NCI-H1694 treated with DMSO at 0.1 percent for 48 hours (cell line): ENCODE measurements at regions not wholly inside any gene's neighbourhood (a gene's known extent, or its start where the extent isn't known, plus 50 kb on each side); places are given as distances from the start of the nearest gene placed in this dataset.

Experiments
- DNase-seq: peaks from one replicate; lab custom pipeline; 2025; lab: John Stamatoyannopoulos, UW

DNA sequence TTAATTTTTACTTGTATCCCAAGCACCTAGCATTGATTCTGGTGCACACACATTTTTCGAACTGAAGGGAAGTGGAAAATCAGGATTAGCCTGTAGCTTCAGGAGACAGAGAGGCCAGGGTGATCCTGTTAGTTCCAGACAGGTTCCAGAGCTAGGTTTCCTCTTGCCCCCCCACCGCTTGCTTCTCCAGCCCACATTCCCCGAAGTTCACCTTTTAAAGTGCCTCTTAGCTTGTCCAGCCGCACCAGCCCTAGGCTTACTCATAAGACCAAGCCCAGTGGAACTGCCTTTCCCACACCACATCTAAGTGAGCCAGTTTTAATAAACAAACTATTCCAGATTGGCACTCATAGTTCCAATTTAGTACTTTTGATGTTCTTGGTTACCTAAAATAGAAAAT, 898.6 kb upstream of the KLHL29 start:
- DNase-seq = no peak

GRCh38 chr2:22487036-22487435, 897.9 kb upstream of the KLHL29 start:
- DNase-seq = no peak

DNA sequence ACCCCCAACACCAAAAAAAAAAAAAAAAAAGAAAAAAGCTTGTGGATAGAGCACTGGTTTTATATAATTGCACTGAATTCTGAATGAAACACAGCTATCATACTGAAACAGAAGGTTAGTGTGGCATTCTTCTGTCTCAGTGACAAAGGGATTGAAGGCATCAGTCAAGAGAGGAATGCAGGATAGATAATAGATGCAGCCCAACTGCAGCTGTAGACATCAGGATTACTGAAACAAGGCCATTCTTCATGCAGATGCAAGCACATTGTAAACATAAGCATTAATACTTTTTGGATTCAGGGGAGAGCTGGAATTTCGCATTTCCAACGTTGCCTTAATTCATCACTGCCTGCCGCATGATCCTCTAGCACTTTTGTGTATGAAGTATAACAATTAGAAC, 897.4 kb upstream of the KLHL29 start:
- no peak for DNase-seq

- no peak for DNase-seq
Measured at GRCh38 chr2:22491442-22491841, 893.5 kb upstream of the KLHL29 start.

DNA sequence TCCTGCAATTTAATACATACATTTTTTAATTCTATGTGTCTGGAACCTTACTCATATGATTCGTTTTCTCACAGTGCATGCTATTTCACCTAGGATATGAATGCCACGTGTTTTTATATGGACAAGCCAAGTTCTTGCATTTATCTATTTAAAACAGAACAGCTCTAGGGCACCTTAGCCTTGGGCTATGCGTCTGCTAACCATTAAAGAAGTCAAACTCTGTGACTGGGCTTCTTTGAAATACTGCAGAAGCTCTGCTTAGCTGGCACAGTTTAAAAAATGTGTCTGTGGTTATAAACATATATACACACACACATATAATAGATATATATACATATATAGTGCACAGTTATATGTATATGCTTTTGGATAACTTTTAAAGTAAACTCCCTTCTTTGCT, 890.8 kb upstream of the KLHL29 start:
- DNase-seq = no peak

DNA sequence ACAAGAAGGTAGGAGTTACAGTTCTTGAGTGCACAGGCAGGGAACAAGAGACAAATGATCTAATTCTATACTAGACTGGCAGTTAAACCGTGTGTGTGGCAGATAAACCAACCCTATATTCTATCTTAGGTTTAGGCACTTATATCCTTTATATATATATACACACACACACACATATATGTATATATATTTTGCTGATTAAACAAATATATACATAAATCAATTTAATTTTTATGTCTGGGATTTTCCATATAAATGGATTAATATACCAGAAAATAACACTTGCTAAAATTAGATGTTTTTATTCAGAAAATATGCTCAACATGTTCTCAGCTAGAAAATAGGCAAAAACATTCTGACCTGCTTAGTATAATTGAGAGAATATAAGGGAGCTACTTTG, 887.9 kb upstream of the KLHL29 start:
- DNase-seq = no peak

DNA sequence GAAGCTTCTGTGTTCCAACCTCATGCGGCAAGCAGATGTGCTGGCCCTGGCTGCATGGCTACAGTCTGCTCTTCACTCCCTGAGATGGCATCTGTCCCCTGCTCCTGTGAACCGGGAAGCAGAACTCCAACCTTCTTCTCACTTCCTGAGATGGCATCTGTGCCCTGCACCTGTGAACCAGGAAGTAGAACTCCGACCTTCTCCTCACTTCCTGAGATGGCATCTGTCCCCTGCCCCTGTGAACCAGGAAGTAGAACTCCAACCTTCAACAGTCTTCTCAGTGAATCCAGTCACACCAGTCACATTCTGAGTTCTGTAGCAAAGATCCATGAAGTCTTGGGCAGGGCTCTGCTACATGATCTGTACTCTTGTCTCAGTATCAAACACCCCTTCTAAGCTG, 887.2 kb upstream of the KLHL29 start:
- no peak for DNase-seq

- no peak for DNase-seq
Measured at GRCh38 chr2:22499082-22499839, 885.7 kb upstream of the KLHL29 start.

DNA sequence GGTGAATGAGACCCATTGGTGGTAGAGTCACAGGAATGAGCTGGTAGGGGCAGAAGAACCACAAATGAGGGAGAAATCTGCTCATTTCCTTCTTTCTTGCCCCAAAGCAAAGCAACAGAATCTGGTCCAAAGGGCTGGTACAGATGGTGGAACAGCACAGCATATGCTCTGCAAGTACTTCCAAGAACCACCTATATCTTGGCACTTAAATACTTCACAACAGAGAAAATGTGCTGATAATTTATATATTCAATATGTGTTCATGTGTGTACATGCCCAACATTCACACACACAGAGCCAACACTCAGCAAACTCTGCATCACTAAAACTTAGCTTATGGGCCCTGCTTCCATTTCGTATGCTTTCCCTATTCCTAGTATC, 884.4 kb upstream of the KLHL29 start:
- no peak for DNase-seq

- no peak for DNase-seq
Measured at GRCh38 chr2:22501851-22502250, 883.1 kb upstream of the KLHL29 start.

DNA sequence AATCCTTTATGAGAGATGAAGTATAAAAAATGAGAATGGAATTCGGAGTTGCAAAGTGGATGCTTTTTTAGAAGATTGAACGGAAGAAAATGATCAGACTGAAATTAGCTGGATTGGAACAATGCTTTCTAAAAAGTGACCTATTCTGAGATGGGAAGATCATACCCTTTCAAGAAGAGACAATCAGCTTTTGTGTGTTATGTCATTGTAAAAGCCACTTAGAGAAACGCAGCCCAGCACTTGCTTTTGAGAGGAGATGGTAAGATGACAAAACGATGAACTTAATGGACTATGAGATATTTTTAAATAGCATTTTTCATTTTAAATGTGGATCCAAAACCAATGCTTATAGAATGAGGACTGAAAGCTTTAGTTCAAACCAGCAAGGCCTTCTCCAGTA, 871.4 kb upstream of the KLHL29 start:
- no peak for DNase-seq

DNA sequence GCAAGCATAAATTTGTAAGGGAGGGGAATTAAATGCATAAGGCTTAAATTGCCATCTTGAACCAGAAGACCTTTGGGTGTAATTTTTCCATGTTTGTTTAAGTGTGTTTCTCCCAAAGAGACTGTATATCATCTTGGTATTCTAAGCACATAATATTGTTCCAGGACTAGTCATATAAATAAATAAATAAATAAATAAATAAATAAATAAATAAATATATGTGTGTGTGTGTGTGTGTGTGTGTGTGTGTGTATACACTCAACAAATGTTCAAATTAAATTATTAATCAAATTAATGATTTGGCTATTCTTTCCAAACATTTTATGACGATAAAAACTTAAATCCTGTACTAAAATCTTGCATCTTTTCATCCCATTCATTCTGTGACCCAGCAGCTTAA, 867.8 kb upstream of the KLHL29 start:
- DNase-seq = no peak

GRCh38 chr2:22518641-22519040, 866.3 kb upstream of the KLHL29 start:
- no peak for DNase-seq

DNA sequence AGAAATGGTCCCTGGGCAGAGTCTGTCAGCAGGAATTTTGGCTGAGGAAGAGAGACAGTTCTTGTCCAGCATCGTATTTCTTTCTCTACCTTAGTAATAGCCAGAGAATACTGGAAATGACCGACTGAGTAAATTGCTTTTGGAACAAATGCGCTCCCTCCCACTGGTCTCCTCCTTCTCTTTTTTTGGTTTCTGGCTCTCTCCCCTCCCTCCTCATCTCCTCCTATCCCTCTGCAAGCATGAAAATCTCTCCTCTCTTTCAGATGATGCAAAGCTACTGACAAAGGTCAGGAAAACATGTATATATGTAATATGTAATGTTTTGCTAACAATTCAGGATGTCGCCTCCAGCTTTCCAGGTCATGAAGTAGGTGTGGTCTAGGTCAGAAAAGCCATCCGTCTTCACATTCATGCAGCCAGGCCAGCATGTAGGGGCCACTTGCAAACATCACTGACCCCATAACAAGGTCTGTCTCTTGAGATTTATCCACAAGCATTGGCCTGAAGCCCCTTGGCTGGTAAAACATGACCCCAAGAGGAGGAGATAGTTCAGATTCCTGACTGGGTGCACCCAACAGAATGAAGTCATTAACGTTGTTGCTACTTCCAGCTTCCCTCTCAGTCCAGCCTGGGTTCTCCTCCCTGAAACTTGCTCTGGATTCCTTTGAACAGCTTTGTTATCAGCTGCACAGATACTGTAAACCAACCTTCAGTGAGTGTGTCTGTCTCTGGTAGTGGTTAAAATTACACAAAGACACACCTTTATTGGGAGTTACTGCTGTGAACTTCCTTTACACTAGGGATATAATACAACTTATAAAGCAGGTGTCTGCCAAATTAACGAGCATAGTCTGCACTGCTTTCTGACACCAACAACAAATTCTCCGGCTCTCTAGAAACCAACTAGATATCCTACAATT, 864.4 kb upstream of the KLHL29 start:
- no peak for DNase-seq

DNA sequence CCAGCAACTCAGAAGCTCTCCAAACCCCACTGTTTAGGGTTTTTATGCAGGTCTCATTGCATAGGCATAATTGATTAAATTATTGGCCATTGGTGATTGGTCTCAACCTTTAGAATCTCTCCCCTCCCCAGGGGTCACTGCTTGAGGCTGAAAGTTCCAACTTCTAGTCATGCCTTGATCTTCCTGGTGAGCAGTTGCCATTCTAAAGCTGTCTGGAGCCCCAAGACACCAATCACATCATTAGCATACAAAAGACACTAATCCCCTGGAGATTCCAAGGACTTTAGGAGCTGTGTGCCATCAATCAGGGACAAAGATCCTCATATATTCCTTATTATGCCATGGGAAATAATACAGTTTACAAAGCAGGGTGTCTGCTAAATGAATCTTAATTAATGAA, 863.4 kb upstream of the KLHL29 start:
- DNase-seq = no peak

- no peak for DNase-seq
Measured at GRCh38 chr2:22525681-22526080, 859.3 kb upstream of the KLHL29 start.

- DNase-seq = no peak
Measured at GRCh38 chr2:22530131-22530530, 854.8 kb upstream of the KLHL29 start.

DNA sequence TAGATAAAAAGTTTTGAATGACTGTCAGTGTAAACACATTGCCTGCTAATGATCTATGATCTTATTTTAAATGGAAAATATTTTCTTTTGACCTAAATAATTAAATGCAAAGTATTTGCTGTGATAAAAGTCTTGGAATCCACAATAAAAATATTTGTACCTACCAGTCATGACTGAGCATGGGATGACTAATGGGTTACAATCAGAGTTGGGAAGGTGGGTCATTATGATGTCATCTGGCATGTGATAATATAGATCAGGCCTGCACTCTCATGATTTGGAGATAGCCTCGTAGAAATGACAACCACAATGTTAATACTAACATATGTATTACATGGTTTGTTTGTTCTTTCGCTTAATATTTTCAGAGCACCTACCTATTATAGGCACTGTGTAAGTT, 848.8 kb upstream of the KLHL29 start:
- no peak for DNase-seq

- no peak for DNase-seq
Measured at GRCh38 chr2:22554453-22554852, 830.5 kb upstream of the KLHL29 start.

- no peak for DNase-seq
Measured at GRCh38 chr2:22557406-22557805, 827.6 kb upstream of the KLHL29 start.

- no peak for DNase-seq
Measured at GRCh38 chr2:22560021-22560420, 825.0 kb upstream of the KLHL29 start.

GRCh38 chr2:22579341-22579740, 805.6 kb upstream of the KLHL29 start:
- no peak for DNase-seq

- no peak for DNase-seq
Measured at GRCh38 chr2:22582107-22582506, 802.9 kb upstream of the KLHL29 start.
